Trophoblast cell (in vitro differentiated cells and primary cell): ENCODE measurements at regions not wholly inside any gene's neighbourhood (a gene's known extent, or its start where the extent isn't known, plus 50 kb on each side); places are given as distances from the start of the nearest gene placed in this dataset.

Source experiments
- DNase-seq, 2 donors: peaks; one replicate each; pipeline ENCODE4 v3.0.0-alpha.2; 2016
- H2AFZ ChIP-seq: 2 replicates; pipeline ENCODE4 v1.6.1; 2013; ENCODE audit warnings: low read length, moderate library complexity, mild to moderate bottlenecking; ENCODE audit not compliant: insufficient read depth, poor library complexity
- H2AK5ac ChIP-seq: 2 replicates; pipeline ENCODE4 v1.6.1; 2013; ENCODE audit warnings: mild to moderate bottlenecking, low read length
- H2BK120ac ChIP-seq: 2 replicates; pipeline ENCODE4 v1.6.1; 2013; ENCODE audit warnings: low read length, mild to moderate bottlenecking, moderate library complexity; ENCODE audit not compliant: insufficient read depth, poor library complexity
- H2BK12ac ChIP-seq: 2 replicates; pipeline ENCODE4 v1.6.1; 2013; ENCODE audit warnings: mild to moderate bottlenecking, low read length, moderate library complexity
- H2BK5ac ChIP-seq: 2 replicates; pipeline ENCODE4 v1.6.1; 2013; ENCODE audit warnings: low read length, low read depth, moderate library complexity, mild to moderate bottlenecking; ENCODE audit not compliant: poor library complexity
- H3K14ac ChIP-seq: 2 replicates; pipeline ENCODE4 v1.6.1; 2013; ENCODE audit warnings: mild to moderate bottlenecking, low read length
- H3K18ac ChIP-seq: 2 replicates; pipeline ENCODE4 v1.6.1; 2013; ENCODE audit warnings: mild to moderate bottlenecking, low read length
- H3K23ac ChIP-seq: 2 replicates; pipeline ENCODE4 v1.6.1; 2013; ENCODE audit warnings: low read length
- H3K27ac ChIP-seq: 2 replicates; pipeline ENCODE4 v1.5.1; 2013; ENCODE audit warnings: low read depth, mild to moderate bottlenecking, inconsistent platforms, low read length, moderate library complexity
- H3K27me3 ChIP-seq: 2 replicates; pipeline ENCODE4 v1.6.1; 2013; ENCODE audit warnings: inconsistent platforms, mild to moderate bottlenecking, low read length, moderate library complexity; ENCODE audit not compliant: insufficient read depth
- H3K36me3 ChIP-seq, 2 experiments: 1 replicate in 1 of 2; 2 replicates in 1 of 2; pipeline ENCODE4 v1.6.1; 2013; ENCODE audit warnings: low read length in 2 of 2, mild to moderate bottlenecking in 2 of 2, moderate library complexity in 1 of 2; ENCODE audit not compliant: insufficient read depth in 2 of 2, control insufficient read depth in 1 of 2
- H3K4ac ChIP-seq: 2 replicates; pipeline ENCODE4 v1.6.1; 2013; ENCODE audit warnings: low read depth, mild to moderate bottlenecking, low read length, moderate library complexity
- H3K4me1 ChIP-seq, 2 experiments: 1 replicate in 1 of 2; 2 replicates in 1 of 2; pipeline ENCODE4 v1.6.1; 2013; ENCODE audit warnings: low read length in 2 of 2, mild to moderate bottlenecking in 2 of 2, moderate library complexity in 1 of 2; ENCODE audit not compliant: insufficient read depth in 2 of 2, control insufficient read depth in 1 of 2
- H3K4me2 ChIP-seq: 2 replicates; pipeline ENCODE4 v1.6.1; 2013; ENCODE audit warnings: inconsistent platforms, mild to moderate bottlenecking, low read length, moderate library complexity
- H3K4me3 ChIP-seq: 2 replicates; pipeline ENCODE4 v1.5.1; 2013; ENCODE audit warnings: mild to moderate bottlenecking, low read depth, low read length, inconsistent platforms
- H3K79me1 ChIP-seq: one replicate; pipeline ENCODE4 v1.6.1; 2013; ENCODE audit warnings: low read length
- H3K79me2 ChIP-seq: 2 replicates; pipeline ENCODE4 v1.6.1; 2013; ENCODE audit warnings: low read length, mild to moderate bottlenecking; ENCODE audit not compliant: control insufficient read depth, insufficient read depth, poor library complexity
- H3K9ac ChIP-seq: 2 replicates; pipeline ENCODE4 v1.6.1; 2013; ENCODE audit warnings: mild to moderate bottlenecking, low read length
- H3K9me3 ChIP-seq: 2 replicates; pipeline ENCODE4 v1.6.1; 2013; ENCODE audit warnings: low read depth, mild to moderate bottlenecking, control low read depth, inconsistent platforms, low read length; ENCODE audit not compliant: insufficient read depth
- H4K12ac ChIP-seq: 2 replicates; pipeline ENCODE4 v1.6.1; 2013; ENCODE audit warnings: low read depth, mild to moderate bottlenecking, low read length, moderate library complexity
- H4K8ac ChIP-seq: 2 replicates; pipeline ENCODE4 v1.6.1; 2013; ENCODE audit warnings: low read depth, mild to moderate bottlenecking, low read length, moderate library complexity
- H4K91ac ChIP-seq: one replicate; pipeline ENCODE4 v1.6.1; 2013; ENCODE audit warnings: low read depth, mild to moderate bottlenecking, low read length, moderate library complexity
- WGBS: extraction: QIAGEN DNeasy Blood & Tissue Kit; methylation state at CpG from one replicate; pipeline ENCODE4 v1.1.7; 2013; ENCODE audit warnings: missing lambda C conversion rate; ENCODE audit not compliant: insufficient read length, insufficient coverage; ENCODE audit errors: extremely low coverage; 5-methylcytosine and 5-hydroxymethylcytosine counted together

- no peak overlapping the region for H2AFZ ChIP-seq
- no peak overlapping the region for H2BK120ac ChIP-seq
- no peak overlapping the region for H2BK5ac ChIP-seq
- H3K14ac ChIP-seq = no peak overlapping the region
- no peak overlapping the region for H3K4me2 ChIP-seq
- H3K23ac ChIP-seq = no peak overlapping the region
- no CpG with 5 or more reads among the region's 5 CpGs for WGBS
- H3K27me3 ChIP-seq = no peaks in the 10 kb centered on the region
- H3K4me1 ChIP-seq = no peaks in the 10 kb centered on the region
- no peak overlapping the region for H4K12ac ChIP-seq
- H3K4ac ChIP-seq = no peak overlapping the region
- no peaks in the 10 kb centered on the region for H3K9me3 ChIP-seq
- no peaks in the 10 kb centered on the region for H3K79me2 ChIP-seq
- H4K91ac ChIP-seq = no peak overlapping the region
- H3K27ac ChIP-seq = no peak overlapping the region
- H2BK12ac ChIP-seq = no peak overlapping the region
- H4K8ac ChIP-seq = no peak overlapping the region
- H3K4me3 ChIP-seq = no peak overlapping the region
- no peak for DNase-seq
- H3K9ac ChIP-seq = no peak overlapping the region
- H3K18ac ChIP-seq = no peak overlapping the region
- no peaks in the 10 kb centered on the region for H3K36me3 ChIP-seq
- peaks cover 2% of the 10 kb centered on the region for H3K79me1 ChIP-seq
- H2AK5ac ChIP-seq = no peak overlapping the region
These were observed 202.0 kb upstream of the EPHA4 start for GRCh38 chr2:221774136-221774535.

DNA sequence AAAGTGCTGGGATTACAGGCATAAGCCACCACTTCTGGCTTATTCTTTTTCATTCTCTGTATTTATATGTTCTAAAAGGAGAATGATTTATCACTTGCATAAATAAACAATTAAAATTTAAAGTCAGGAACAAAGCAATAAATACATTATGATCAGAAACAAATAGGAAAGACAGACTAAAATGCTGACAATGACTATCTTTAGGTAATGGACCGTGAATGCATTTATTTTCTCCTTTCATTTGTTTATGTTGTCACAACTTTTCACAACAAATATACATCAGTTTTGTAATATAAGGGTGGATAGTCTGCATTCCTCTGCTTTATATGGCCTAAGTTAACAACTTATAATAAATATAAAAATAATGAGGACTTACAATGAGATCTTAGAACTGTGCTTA is 199.2 kb upstream of the EPHA4 start:
- H4K8ac ChIP-seq = no peak overlapping the region
- WGBS = no CpG with 5 or more reads among the region's 1 CpG

GRCh38 chr2:221767106-221768012 is 195.3 kb upstream of the EPHA4 start:
- no CpG with 5 or more reads among the region's 9 CpGs for WGBS
- peak overlapping the region; percentile 37 for H4K91ac ChIP-seq
- H2BK5ac ChIP-seq = peak overlapping the region; percentile 63
- H3K9me3 ChIP-seq = no peaks in the 10 kb centered on the region
- no peak overlapping the region for H3K18ac ChIP-seq
- no peak for DNase-seq
- H3K9ac ChIP-seq = no peak overlapping the region
- H3K23ac ChIP-seq = no peak overlapping the region
- no peak overlapping the region for H3K4ac ChIP-seq
- peaks cover 5 to 11% of the 10 kb centered on the region in 2 experiments for H3K4me1 ChIP-seq
- H3K27me3 ChIP-seq = no peaks in the 10 kb centered on the region
- H2BK120ac ChIP-seq = peak overlapping the region; percentile 51
- peak overlapping the region; percentile 90 for H3K27ac ChIP-seq
- no peak overlapping the region for H2AK5ac ChIP-seq
- H4K12ac ChIP-seq = no peak overlapping the region
- no peak overlapping the region for H2AFZ ChIP-seq
- no peak overlapping the region for H3K4me3 ChIP-seq
- H4K8ac ChIP-seq = peak overlapping the region; percentile 47
- H3K79me2 ChIP-seq = no peaks in the 10 kb centered on the region
- no peaks in the 10 kb centered on the region for H3K36me3 ChIP-seq
- peaks cover 14% of the 10 kb centered on the region for H3K79me1 ChIP-seq
- H3K14ac ChIP-seq = no peak overlapping the region
- peak overlapping the region; percentile 80 for H2BK12ac ChIP-seq
- H3K4me2 ChIP-seq = peak overlapping the region; percentile 25

More for the DNA sequence above, 199.2 kb upstream of the EPHA4 start:
- H3K79me2 ChIP-seq = no peaks in the 10 kb centered on the region
- no peak overlapping the region for H3K4me3 ChIP-seq
- H3K18ac ChIP-seq = no peak overlapping the region
- no peak overlapping the region for H2BK120ac ChIP-seq
- no peak overlapping the region for H3K27ac ChIP-seq
- peaks cover 9% of the 10 kb centered on the region for H3K79me1 ChIP-seq
- H3K9ac ChIP-seq = no peak overlapping the region
- H3K14ac ChIP-seq = no peak overlapping the region
- no peak overlapping the region for H4K91ac ChIP-seq
- no peaks in the 10 kb centered on the region for H3K9me3 ChIP-seq
- DNase-seq = no peak
- no peak overlapping the region for H2AFZ ChIP-seq
- H3K23ac ChIP-seq = no peak overlapping the region
- H3K4me2 ChIP-seq = no peak overlapping the region
- H2BK5ac ChIP-seq = no peak overlapping the region
- H4K12ac ChIP-seq = no peak overlapping the region
- H3K27me3 ChIP-seq = no peaks in the 10 kb centered on the region
- H2BK12ac ChIP-seq = no peak overlapping the region
- no peak overlapping the region for H2AK5ac ChIP-seq
- H3K4ac ChIP-seq = no peak overlapping the region
- H3K36me3 ChIP-seq = no peaks in the 10 kb centered on the region
- peaks cover under 1 to 2% of the 10 kb centered on the region in 2 experiments for H3K4me1 ChIP-seq

DNA sequence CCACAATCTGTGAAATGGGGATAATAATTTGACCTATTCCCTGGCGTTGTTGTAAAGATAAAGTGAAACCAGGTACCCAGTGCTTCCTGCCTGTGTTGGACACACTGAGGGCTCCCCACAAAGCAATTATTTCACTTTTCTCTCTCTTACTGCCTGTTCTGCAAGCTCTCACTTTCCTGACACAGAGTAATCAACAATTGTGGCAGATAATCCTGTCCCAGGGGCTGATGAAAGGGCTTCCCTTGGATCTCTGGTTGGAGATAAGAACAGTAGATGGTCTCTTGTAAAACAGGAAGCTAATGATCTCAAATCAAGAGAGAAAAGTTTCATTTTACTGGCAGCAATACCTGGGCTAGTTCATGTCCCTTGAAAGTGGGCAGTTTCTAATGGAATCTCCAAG is 190.4 kb upstream of the EPHA4 start:
- no peak overlapping the region for H4K8ac ChIP-seq
- H3K79me2 ChIP-seq = no peaks in the 10 kb centered on the region
- H2BK12ac ChIP-seq = no peak overlapping the region
- no peak overlapping the region for H4K91ac ChIP-seq
- no peak overlapping the region for H2BK120ac ChIP-seq
- no peak overlapping the region for H3K4me3 ChIP-seq
- WGBS = no CpG with 5 or more reads among the region's 1 CpG
- H4K12ac ChIP-seq = no peak overlapping the region
- H2AFZ ChIP-seq = no peak overlapping the region
- no peak overlapping the region for H3K4me2 ChIP-seq
- H3K23ac ChIP-seq = no peak overlapping the region
- H3K14ac ChIP-seq = no peak overlapping the region
- H3K36me3 ChIP-seq = no peaks in the 10 kb centered on the region
- DNase-seq = no peak
- H2AK5ac ChIP-seq = no peak overlapping the region
- peaks cover 8% of the 10 kb centered on the region for H3K79me1 ChIP-seq
- H3K9ac ChIP-seq = no peak overlapping the region
- no peak overlapping the region for H2BK5ac ChIP-seq
- H3K9me3 ChIP-seq = no peaks in the 10 kb centered on the region
- H3K4ac ChIP-seq = no peak overlapping the region
- H3K27me3 ChIP-seq = no peaks in the 10 kb centered on the region
- H3K27ac ChIP-seq = peak overlapping the region; percentile 69
- H3K4me1 ChIP-seq = peaks cover 5 to 9% of the 10 kb centered on the region in 2 experiments
- H3K18ac ChIP-seq = no peak overlapping the region
